PC-3 (cell line): ENCODE measurements at regions not wholly inside any gene's neighbourhood (a gene's known extent, or its start where the extent isn't known, plus 50 kb on each side); places are given as distances from the start of the nearest gene placed in this dataset.
"Not testable (repeated sequence)": the region's sequence is repeated elsewhere in the genome, so short reads cannot be mapped to it uniquely, and the experiment has no call there.

ENCODE experiments used
- ATAC-seq: fragments of 200-7000 bp; cut with Tn5 transposase; 2 replicates; pipeline ENCODE4 v1.9.1; 2020; ENCODE audit warnings: mild to moderate bottlenecking, moderate library complexity
- BruUV-seq: library from RNA; stranded (reverse); fragments of 400-500 nt; replicated peaks from 2 replicates; lab custom pipeline; 2021; lab: Mats Ljungman, UMichigan
- CTCF ChIA-PET: fragments of 300-600 bp; sonication (Branson Sonifier 250); formaldehyde crosslinking; loops from one replicate; lab custom pipeline; 2022; ENCODE audit warnings: antibody characterized with exemption; lab: Charles Lee
- POLR2A ChIA-PET: fragments of 300-600 bp; sonication (Branson Sonifier 250); formaldehyde crosslinking; loops from one replicate; lab custom pipeline; 2022; ENCODE audit warnings: antibody characterized with exemption; ENCODE audit not compliant: unreplicated experiment; lab: Charles Lee
- DNase-seq: peaks from one replicate; pipeline ENCODE4 v3.0.0-alpha.2; 2015
- H2AFZ ChIP-seq: fragments of 300-600 bp; sonication (generic); 2 replicates; pipeline ENCODE4 v1.6.0; 2016; ENCODE audit warnings: antibody characterized with exemption, low read length
- H3F3A ChIP-seq: fragments of 300-600 bp; sonication (generic); one replicate; pipeline ENCODE4 v1.6.0; 2017; ENCODE audit warnings: antibody characterized with exemption, low read length, control low read depth, mild to moderate bottlenecking; ENCODE audit not compliant: unreplicated experiment
- H3K27ac ChIP-seq: fragments of 300-600 bp; sonication (generic); 2 replicates; pipeline ENCODE4 v1.5.1; 2016; ENCODE audit warnings: mild to moderate bottlenecking, low read length
- H3K27me3 ChIP-seq: fragments of 300-600 bp; sonication (generic); 2 replicates; pipeline ENCODE4 v1.6.1; 2016; ENCODE audit warnings: low read length, mixed read lengths
- H3K36me3 ChIP-seq: fragments of 300-600 bp; sonication (generic); 2 replicates; pipeline ENCODE4 v1.6.1; 2016; ENCODE audit warnings: low read depth, mixed run types, low read length, mixed read lengths
- H3K4me1 ChIP-seq: fragments of 300-600 bp; sonication (generic); 2 replicates; pipeline ENCODE4 v1.5.1; 2016; ENCODE audit warnings: low read length; ENCODE audit not compliant: insufficient read depth
- H3K4me2 ChIP-seq: fragments of 300-600 bp; sonication (generic); 2 replicates; pipeline ENCODE4 v1.6.0; 2016; ENCODE audit warnings: low read length
- H3K4me3 ChIP-seq: fragments of 300-600 bp; sonication (generic); 2 replicates; pipeline ENCODE4 v1.5.1; 2016; ENCODE audit warnings: mild to moderate bottlenecking, low read length, mixed read lengths
- H3K79me2 ChIP-seq: fragments of 300-600 bp; sonication (generic); 2 replicates; pipeline ENCODE4 v1.6.1; 2017; ENCODE audit warnings: low read length, mixed read lengths
- H3K9ac ChIP-seq: fragments of 300-600 bp; sonication (generic); 2 replicates; pipeline ENCODE4 v1.6.0; 2016; ENCODE audit warnings: mild to moderate bottlenecking, low read length
- H3K9me2 ChIP-seq: fragments of 300-600 bp; sonication (generic); replicated peaks from 2 replicates; pipeline ENCODE4 v1.6.1; 2016; ENCODE audit warnings: mixed run types, low read length, mixed read lengths
- H3K9me3 ChIP-seq: fragments of 300-600 bp; sonication (generic); 2 replicates; pipeline ENCODE4 v1.6.1; 2016; ENCODE audit warnings: low read length, mixed read lengths
- H4K20me1 ChIP-seq: fragments of 300-600 bp; sonication (generic); 2 replicates; pipeline ENCODE4 v1.6.1; 2016; ENCODE audit warnings: low read length, mixed read lengths
- intact Hi-C: fragments of 100-400 bp; cut with micrococcal nuclease; formaldehyde crosslinking; loops from 2 replicates; pipeline ENCODE4 v1.9.0; 2023

- H3K9me2 ChIP-seq, H3K27me3 ChIP-seq, H2AFZ ChIP-seq, H3K4me3 ChIP-seq, CTCF ChIA-PET, H3K79me2 ChIP-seq, POLR2A ChIA-PET, intact Hi-C loops, H4K20me1 ChIP-seq, H3K27ac ChIP-seq, DNase-seq, H3K4me1 ChIP-seq, ATAC-seq, H3K36me3 ChIP-seq, H3K9me3 ChIP-seq, H3K9ac ChIP-seq, H3K4me2 ChIP-seq, H3F3A ChIP-seq, BruUV-seq: not testable (repeated sequence)
These were observed 203.2 kb downstream of the NPIPB11 start for GRCh38 chr16:29203046-29203932.

- H3F3A ChIP-seq, DNase-seq, POLR2A ChIA-PET, H3K4me3 ChIP-seq, intact Hi-C loops, H4K20me1 ChIP-seq, BruUV-seq, H3K9ac ChIP-seq, H3K4me1 ChIP-seq, H3K9me2 ChIP-seq, H2AFZ ChIP-seq, ATAC-seq, H3K9me3 ChIP-seq, H3K4me2 ChIP-seq, CTCF ChIA-PET, H3K79me2 ChIP-seq, H3K27me3 ChIP-seq, H3K36me3 ChIP-seq, H3K27ac ChIP-seq: not testable (repeated sequence)
These were observed 203.9 kb downstream of the NPIPB11 start for GRCh38 chr16:29202642-29203041.

GRCh38 chr16:29202025-29202632 lies 204.4 kb downstream of the NPIPB11 start:
- BruUV-seq, H3F3A ChIP-seq, H3K9me2 ChIP-seq, H3K4me3 ChIP-seq, H4K20me1 ChIP-seq, H3K27ac ChIP-seq, H3K27me3 ChIP-seq, H3K4me1 ChIP-seq, DNase-seq, H3K79me2 ChIP-seq, ATAC-seq, H3K36me3 ChIP-seq, intact Hi-C loops, H3K9me3 ChIP-seq, CTCF ChIA-PET, H3K9ac ChIP-seq, H2AFZ ChIP-seq, POLR2A ChIA-PET, H3K4me2 ChIP-seq: not testable (repeated sequence)

- H3K9ac ChIP-seq, POLR2A ChIA-PET: not testable (repeated sequence)
These were observed 205.1 kb downstream of the NPIPB11 start for GRCh38 chr16:29201296-29202024.

GRCh38 chr16:29200681-29201080 lies 205.8 kb downstream of the NPIPB11 start:
- H3K36me3 ChIP-seq, H3K79me2 ChIP-seq, H3K4me1 ChIP-seq, POLR2A ChIA-PET, DNase-seq, H3K9ac ChIP-seq, CTCF ChIA-PET, BruUV-seq, H3K4me2 ChIP-seq, H3K27me3 ChIP-seq, intact Hi-C loops, H3K4me3 ChIP-seq, H3K9me2 ChIP-seq, H3F3A ChIP-seq, H2AFZ ChIP-seq, H3K27ac ChIP-seq, H4K20me1 ChIP-seq, H3K9me3 ChIP-seq, ATAC-seq: not testable (repeated sequence)

More at GRCh38 chr16:29201296-29202024, 205.1 kb downstream of the NPIPB11 start:
- DNase-seq, H3K9me3 ChIP-seq, H3K4me1 ChIP-seq, BruUV-seq, H3K27ac ChIP-seq, intact Hi-C loops, H3F3A ChIP-seq, H3K79me2 ChIP-seq, H3K36me3 ChIP-seq, H2AFZ ChIP-seq, H3K4me3 ChIP-seq, CTCF ChIA-PET, H3K4me2 ChIP-seq, H3K27me3 ChIP-seq, H3K9me2 ChIP-seq, ATAC-seq, H4K20me1 ChIP-seq: not testable (repeated sequence)

GRCh38 chr16:29200135-29200601 lies 206.3 kb downstream of the NPIPB11 start:
- H4K20me1 ChIP-seq, H3K4me2 ChIP-seq, H3K4me1 ChIP-seq, BruUV-seq, H3K9ac ChIP-seq, H3F3A ChIP-seq, intact Hi-C loops, H3K4me3 ChIP-seq, DNase-seq, H3K27ac ChIP-seq, H3K9me3 ChIP-seq, H3K36me3 ChIP-seq, H3K9me2 ChIP-seq, H3K79me2 ChIP-seq, CTCF ChIA-PET, POLR2A ChIA-PET, H2AFZ ChIP-seq, H3K27me3 ChIP-seq: not testable (repeated sequence)
- ATAC-seq, result peak; percentile 31; the same call in 1 of the 2 replicates
